CD4-positive, alpha-beta T cell (primary cell): ENCODE measurements at regions not wholly inside any gene's neighbourhood (a gene's known extent, or its start where the extent isn't known, plus 50 kb on each side); places are given as distances from the start of the nearest gene placed in this dataset.

Experiments
- ATAC-seq: fragments of 200-7000 bp; cut with Tn5 transposase; one replicate; pipeline ENCODE4 v1.10.0; 2022; ENCODE audit warnings: mild to moderate bottlenecking; ENCODE audit not compliant: poor library complexity
- CTCF ChIA-PET: fragments of 350-600 bp; sonication (Branson Sonifier 250); formaldehyde crosslinking; loops from one replicate; lab custom pipeline; 2021; ENCODE audit warnings: antibody characterized with exemption, inconsistent platforms; lab: Charles Lee
- POLR2A ChIA-PET: fragments of 350-600 bp; sonication (Branson Sonifier 250); formaldehyde crosslinking; loops from one replicate; lab custom pipeline; 2021; ENCODE audit warnings: antibody characterized with exemption, inconsistent platforms; lab: Charles Lee
- DNase-seq, 14 experiments: peaks; one replicate each; pipeline ENCODE4 v3.0.0-alpha.2; 2013 to 2020; ENCODE audit warnings: mixed read lengths in 2 of 14
- H3K27ac ChIP-seq, 2 donors: one replicate each; pipeline versions ENCODE4 v1.5.1 to v1.7.0; 2013; ENCODE audit warnings: low read length in 2 of 2, low read depth in 1 of 2, mild to moderate bottlenecking in 1 of 2
- H3K27me3 ChIP-seq, 2 experiments: 1 replicate in 1 of 2; 2 replicates in 1 of 2; pipeline versions ENCODE4 v1.6.1 to v1.7.0; 2013; ENCODE audit warnings: low read length in 2 of 2, control low read depth in 1 of 2, mild to moderate bottlenecking in 1 of 2, moderate library complexity in 1 of 2; ENCODE audit not compliant: insufficient read depth in 2 of 2, control insufficient read depth in 1 of 2
- H3K36me3 ChIP-seq: one replicate; pipeline ENCODE4 v1.6.1; 2013; ENCODE audit warnings: low read length, control low read depth; ENCODE audit not compliant: insufficient read depth
- H3K4me1 ChIP-seq: one replicate; pipeline ENCODE4 v1.6.1; 2013; ENCODE audit warnings: low read length, control low read depth; ENCODE audit not compliant: insufficient read depth
- H3K4me3 ChIP-seq: one replicate; pipeline ENCODE4 v1.5.1; 2013; ENCODE audit warnings: mild to moderate bottlenecking, low read length, moderate library complexity
- H3K9me3 ChIP-seq, 2 experiments: 1 replicate in 1 of 2; 2 replicates in 1 of 2; pipeline versions ENCODE4 v1.6.1 to v1.7.0; 2013; ENCODE audit warnings: low read length in 2 of 2, mild to moderate bottlenecking in 2 of 2, control low read depth in 1 of 2, moderate library complexity in 1 of 2; ENCODE audit not compliant: control insufficient read depth in 1 of 2, insufficient read depth in 1 of 2
- H3K27ac Mint-ChIP-seq: one replicate; pipeline ENCODE4 v1.8.0; 2020; ENCODE audit warnings: mixed read lengths
- H3K27me3 Mint-ChIP-seq: one replicate; pipeline ENCODE4 v1.8.0; 2021; ENCODE audit warnings: mixed read lengths
- H3K36me3 Mint-ChIP-seq: one replicate; pipeline ENCODE4 v1.8.0; 2021; ENCODE audit warnings: low read depth, mixed read lengths
- H3K4me1 Mint-ChIP-seq: one replicate; pipeline ENCODE4 v1.8.0; 2021; ENCODE audit warnings: low read depth, mixed read lengths
- H3K4me3 Mint-ChIP-seq: one replicate; pipeline ENCODE4 v1.8.0; 2020; ENCODE audit warnings: mild to moderate bottlenecking, mixed read lengths
- H3K9me3 Mint-ChIP-seq: one replicate; pipeline ENCODE4 v1.8.0; 2020; ENCODE audit warnings: mixed read lengths
- CTCF ChIP-seq: fragments of 200-600 bp; IDR thresholded peaks from one replicate; pipeline ENCODE4 v1.8.0; 2022; ENCODE audit warnings: antibody characterized with exemption, mild to moderate bottlenecking
- intact Hi-C, 2 experiments: fragments of 100-400 bp; cut with DNase I in 1 of 2; cut with micrococcal nuclease in 1 of 2; formaldehyde crosslinking; loops; one replicate each; pipeline versions ENCODE4 v1.15.1 to v1.9.0; 2023 to 2025; cut with DNase I, micrococcal nuclease

- no peak overlapping the region for H3K4me3 ChIP-seq
- no peaks in the 10 kb centered on the region for H3K27me3 ChIP-seq
- H3K9me3 Mint-ChIP-seq, result no peaks in the 10 kb centered on the region
- ChIA-PET POLR2A (no interaction called here), CTCF (no interaction called here)
- no peaks in the 10 kb centered on the region for H3K36me3 Mint-ChIP-seq
- intact Hi-C loops, result no loop called here
- H3K4me1 Mint-ChIP-seq, result no peaks in the 10 kb centered on the region
- H3K4me3 Mint-ChIP-seq, result no peak overlapping the region
- no peaks in the 10 kb centered on the region for H3K27me3 Mint-ChIP-seq
- TF ChIP-seq CTCF, result no peak
- no peaks in the 10 kb centered on the region for H3K4me1 ChIP-seq
- no peaks in the 10 kb centered on the region for H3K36me3 ChIP-seq
- H3K9me3 ChIP-seq, result peaks cover 0 to 9% of the 10 kb centered on the region in 2 experiments
- no peak overlapping the region for H3K27ac ChIP-seq
- DNase-seq (no peak), ATAC-seq (no peak)
- no peak overlapping the region for H3K27ac Mint-ChIP-seq
These were observed 108.8 kb upstream of the RASGEF1B start for GRCh38 chr4:81580346-81580993.

GRCh38 chr4:81577392-81577791, 105.7 kb upstream of the RASGEF1B start:
- Mint-ChIP-seq H3K27me3 (no peaks in the 10 kb centered on the region), H3K27ac (no peak overlapping the region), H3K9me3 (no peaks in the 10 kb centered on the region), H3K4me1 (no peaks in the 10 kb centered on the region), H3K36me3 (no peaks in the 10 kb centered on the region), H3K4me3 (no peak overlapping the region)
- Histone ChIP-seq H3K27me3 (no peaks in the 10 kb centered on the region), H3K4me1 (no peaks in the 10 kb centered on the region), H3K9me3 (peaks cover 0 to 9% of the 10 kb centered on the region in 2 experiments), H3K4me3 (no peak overlapping the region), H3K27ac (no peak overlapping the region), H3K36me3 (no peaks in the 10 kb centered on the region)
- TF ChIP-seq CTCF, result no peak
- ChIA-PET CTCF (interaction anchor here (0.7 kb wide), 1 partner anchor 106 kb away, joined by 3 read pairs; the partner anchor contains the start of gene RASGEF1B), POLR2A (no interaction called here)
- ATAC-seq, result no peak
- DNase-seq, result no peak
- intact Hi-C loops, result no loop called here

- ChIA-PET CTCF (interaction anchor here (0.6 kb wide), 2 partner anchors 15 to 1925 kb away, joined by 3 to 5 read pairs; no protein-coding TSS in a partner anchor), POLR2A (no interaction called here)
- no peaks in the 10 kb centered on the region for H3K27me3 Mint-ChIP-seq
- H3K4me3 ChIP-seq, result no peak overlapping the region
- no peak overlapping the region for H3K27ac ChIP-seq
- no peaks in the 10 kb centered on the region for H3K9me3 Mint-ChIP-seq
- no peak overlapping the region for H3K4me3 Mint-ChIP-seq
- intact Hi-C loops, result no loop called here
- TF ChIP-seq CTCF, result no peak
- no peaks in the 10 kb centered on the region for H3K36me3 ChIP-seq
- H3K9me3 ChIP-seq, result no peaks in the 10 kb centered on the region
- H3K4me1 ChIP-seq, result no peaks in the 10 kb centered on the region
- no peaks in the 10 kb centered on the region for H3K4me1 Mint-ChIP-seq
- no peak overlapping the region for H3K27ac Mint-ChIP-seq
- no peaks in the 10 kb centered on the region for H3K27me3 ChIP-seq
- DNase-seq, result no peak
- no peak for ATAC-seq
- no peaks in the 10 kb centered on the region for H3K36me3 Mint-ChIP-seq
These were observed 103.3 kb upstream of the RASGEF1B start for GRCh38 chr4:81574991-81575390.
